Kidney (tissue), 13 donors: ENCODE measurements at regions not wholly inside any gene's neighbourhood (a gene's known extent, or its start where the extent isn't known, plus 50 kb on each side); places are given as distances from the start of the nearest gene placed in this dataset.

Experiments used
- DNase-seq, 5 donors: peaks; one replicate each; pipeline ENCODE4 v3.0.0-alpha.2; 2013 to 2020
- FAIRE-seq: peaks from 2 replicates; lab custom pipeline; 2012; peaks lifted over from hg19 to GRCh38; lab: Jason Lieb, UNC
- H3K27ac ChIP-seq, 2 donors: one replicate each; pipeline ENCODE4 v1.7.0; 2013; ENCODE audit warnings: low read depth in 2 of 2, low read length in 2 of 2, inconsistent platforms in 1 of 2
- H3K27me3 ChIP-seq: one replicate; pipeline ENCODE4 v1.7.1; 2013; ENCODE audit warnings: low read length, inconsistent platforms; ENCODE audit not compliant: control insufficient read depth, insufficient read depth
- H3K36me3 ChIP-seq, 3 donors: one replicate each; pipeline versions ENCODE4 v1.7.0 to v1.7.1; 2013; ENCODE audit warnings: low read length in 3 of 3, control low read depth in 1 of 3, inconsistent platforms in 1 of 3; ENCODE audit not compliant: insufficient read depth in 3 of 3, control insufficient read depth in 2 of 3
- H3K4me1 ChIP-seq, 3 donors: one replicate each; pipeline versions ENCODE4 v1.7.0 to v1.7.1; 2013; ENCODE audit warnings: low read length in 3 of 3, inconsistent platforms in 1 of 3, low read depth in 1 of 3; ENCODE audit not compliant: control insufficient read depth in 2 of 3, insufficient read depth in 2 of 3
- H3K4me3 ChIP-seq, 3 donors: one replicate each; pipeline versions ENCODE4 v1.7.0 to v1.8.1; 2013; ENCODE audit warnings: low read length in 3 of 3, control low read depth in 1 of 3, inconsistent platforms in 1 of 3
- H3K9ac ChIP-seq, 3 donors: one replicate each; pipeline versions ENCODE4 v1.7.0 to v1.7.1; 2013; ENCODE audit warnings: low read length in 3 of 3, control low read depth in 1 of 3, inconsistent platforms in 1 of 3
- H3K9me3 ChIP-seq, 3 donors: one replicate each; pipeline versions ENCODE4 v1.7.0 to v1.7.1; 2013; ENCODE audit warnings: low read length in 3 of 3, control low read depth in 1 of 3, inconsistent platforms in 1 of 3; ENCODE audit not compliant: control insufficient read depth in 2 of 3, insufficient read depth in 1 of 3
- CTCF ChIP-seq: IDR thresholded peaks from 3 replicates; pipeline ENCODE4 v1.5.1; 2012; ENCODE audit warnings: mild to moderate bottlenecking, moderate library complexity, borderline replicate concordance; ENCODE audit not compliant: insufficient read depth; ENCODE audit errors: extremely low read depth
- intact Hi-C: fragments of 100-400 bp; cut with DNase I; formaldehyde crosslinking; loops from one replicate; pipeline ENCODE4 v1.11.1; 2022
- donor health status: control.
- donor health status: control.
- donor health status: control.
- donor health status: control.
- donor health status: control.
- donor health status: DM: yes; HTN: yes; CAD: no.
- donor health status: Normal renal cell carcinoma (clear cell type).

- no peaks in the 10 kb centered on the region for H3K4me1 ChIP-seq
- no peak overlapping the region for H3K27ac ChIP-seq
- no peaks in the 10 kb centered on the region for H3K27me3 ChIP-seq
- DNase-seq (no peak), FAIRE-seq (no peak)
- H3K36me3 ChIP-seq, result no peaks in the 10 kb centered on the region
- intact Hi-C loops, result no loop called here
- H3K9ac ChIP-seq, result no peak overlapping the region
- H3K9me3 ChIP-seq, result no peaks in the 10 kb centered on the region
- no peak for TF ChIP-seq CTCF
- no peak overlapping the region for H3K4me3 ChIP-seq
Observed at GRCh38 chr2:16257322-16258028, 317.1 kb downstream of the MYCN start.

GRCh38 chr2:16256601-16257321 is 316.4 kb downstream of the MYCN start:
- Histone ChIP-seq H3K4me3 (no peak overlapping the region), H3K9ac (no peak overlapping the region), H3K27me3 (no peaks in the 10 kb centered on the region), H3K4me1 (no peaks in the 10 kb centered on the region), H3K27ac (no peak overlapping the region), H3K9me3 (no peaks in the 10 kb centered on the region), H3K36me3 (no peaks in the 10 kb centered on the region)
- intact Hi-C loops, result no loop called here
- TF ChIP-seq CTCF, result no peak
- no peak for FAIRE-seq
- no peak for DNase-seq

GRCh38 chr2:16255120-16255519 is 314.8 kb downstream of the MYCN start:
- intact Hi-C loops, result no loop called here
- DNase-seq, result no peak
- Histone ChIP-seq H3K9me3 (no peaks in the 10 kb centered on the region), H3K4me3 (no peak overlapping the region), H3K27me3 (no peaks in the 10 kb centered on the region), H3K27ac (no peak overlapping the region), H3K36me3 (no peaks in the 10 kb centered on the region), H3K9ac (no peak overlapping the region), H3K4me1 (no peaks in the 10 kb centered on the region)
- FAIRE-seq, result no peak
- no peak for TF ChIP-seq CTCF
